ENCODE measurements at regions not wholly inside any gene's neighbourhood (a gene's known extent, or its start where the extent isn't known, plus 50 kb on each side); places are given as distances from the start of the nearest gene placed in this dataset.

DNA sequence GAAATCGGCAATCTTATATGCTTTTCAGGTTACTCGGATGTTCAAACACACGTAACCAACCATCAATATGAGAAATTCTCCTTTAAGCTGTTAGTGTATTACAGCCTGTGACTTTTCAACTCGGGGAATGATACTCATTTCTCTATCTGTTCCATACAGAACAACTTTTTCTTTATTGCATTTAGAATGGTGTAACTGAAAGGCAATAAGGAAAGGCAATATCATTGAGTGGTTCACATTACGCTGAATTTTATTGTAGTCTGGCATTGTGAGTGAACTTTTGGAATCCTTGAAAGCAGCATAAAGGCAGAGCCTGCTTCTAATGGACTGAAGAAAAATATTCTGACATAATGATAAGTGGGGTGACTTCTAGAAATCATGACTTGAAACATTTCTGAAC is 54.4 kb upstream of the MEF2C start:
- TF ChIP-seq CTCF (IDR thresholded peaks at IDR 0.05) = no peak
- H3K4me3 ChIP-seq = no peak overlapping the region
- DNase-seq (ENCODE audit: low spot score) = no peak

DNA sequence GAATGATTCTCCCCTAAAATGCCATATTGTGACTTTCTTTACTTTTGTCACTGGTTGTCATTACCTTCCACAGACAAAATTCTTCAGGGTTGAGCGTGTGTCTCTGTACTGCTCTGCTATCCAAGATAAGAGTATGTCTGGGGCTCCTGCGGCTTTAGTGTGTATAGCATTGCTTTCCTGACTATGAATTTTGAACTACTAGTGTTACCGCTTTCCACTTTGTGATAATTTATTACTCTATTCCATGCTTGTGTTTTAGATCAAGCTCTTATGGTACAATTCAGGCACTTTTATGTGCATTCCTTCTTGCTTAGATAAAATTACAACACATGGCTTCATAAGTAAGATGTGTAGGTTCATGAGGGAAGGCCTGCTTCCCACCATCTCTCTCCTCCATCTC is 51.5 kb upstream of the MEF2C start:
- no peak for TF ChIP-seq CTCF (IDR thresholded peaks at IDR 0.05)
- Histone ChIP-seq H3K27ac (no peak overlapping the region), H3K4me3 (no peak overlapping the region)
- DNase-seq (ENCODE audit: low spot score) = no peak

More for the DNA sequence above, 54.4 kb upstream of the MEF2C start:
- no peak overlapping the region for H3K27ac ChIP-seq
